ENCODE measurements at regions not wholly inside any gene's neighbourhood (a gene's known extent, or its start where the extent isn't known, plus 50 kb on each side); places are given as distances from the start of the nearest gene placed in this dataset.

GRCh38 chr6:145069966-145070365 is 665.4 kb downstream of the EPM2A start:
- Mint-ChIP-seq H3K27ac (no peak overlapping the region), H3K4me3 (no peak overlapping the region), H3K27me3 (peaks cover 39% of the 10 kb centered on the region), H3K4me1 (ENCODE audit: low read depth) (no peaks in the 10 kb centered on the region), H3K9me3 (no peaks in the 10 kb centered on the region), H3K36me3 (ENCODE audit: low read depth) (no peaks in the 10 kb centered on the region)
- ATAC-seq (ENCODE audit: poor library complexity) (no peak), DNase-seq (no peak)
- ChIA-PET POLR2A (no interaction called here), CTCF (no interaction called here)
- no peaks in the 10 kb centered on the region for H3K36me3 ChIP-seq (ENCODE audit: insufficient read depth, low read length)
- intact Hi-C loops (cut with DNase I, micrococcal nuclease), result no loop called here
- no peak for TF ChIP-seq CTCF (IDR thresholded peaks at IDR 0.05)
- no peak overlapping the region for H3K27ac ChIP-seq (ENCODE audit: low read depth in 1 of 2, low read length in 2 of 2)
- no peaks in the 10 kb centered on the region for H3K4me1 ChIP-seq (ENCODE audit: insufficient read depth, low read length)
- H3K27me3 ChIP-seq (ENCODE audit: control insufficient read depth in 1 of 2, insufficient read depth in 2 of 2, low read length in 2 of 2), result peaks cover 0 to 4% of the 10 kb centered on the region in 2 experiments
- no peak overlapping the region for H3K4me3 ChIP-seq (ENCODE audit: low read length)
- no peaks in the 10 kb centered on the region for H3K9me3 ChIP-seq (ENCODE audit: control insufficient read depth in 1 of 2, insufficient read depth in 1 of 2, low read length in 2 of 2)

GRCh38 chr6:145070791-145071190 is 664.5 kb downstream of the EPM2A start:
- peaks cover 0 to 4% of the 10 kb centered on the region in 2 experiments for H3K27me3 ChIP-seq (ENCODE audit: control insufficient read depth in 1 of 2, insufficient read depth in 2 of 2, low read length in 2 of 2)
- no peak overlapping the region for H3K4me3 Mint-ChIP-seq
- H3K9me3 ChIP-seq (ENCODE audit: control insufficient read depth in 1 of 2, insufficient read depth in 1 of 2, low read length in 2 of 2), result no peaks in the 10 kb centered on the region
- POLR2A ChIA-PET, result no interaction called here
- DNase-seq (no peak), ATAC-seq (ENCODE audit: poor library complexity) (no peak)
- no peaks in the 10 kb centered on the region for H3K36me3 ChIP-seq (ENCODE audit: insufficient read depth, low read length)
- no peak overlapping the region for H3K27ac ChIP-seq (ENCODE audit: low read depth in 1 of 2, low read length in 2 of 2)
- H3K9me3 Mint-ChIP-seq, result no peaks in the 10 kb centered on the region
- no peak overlapping the region for H3K4me3 ChIP-seq (ENCODE audit: low read length)
- H3K4me1 Mint-ChIP-seq (ENCODE audit: low read depth), result no peaks in the 10 kb centered on the region
- H3K36me3 Mint-ChIP-seq (ENCODE audit: low read depth), result no peaks in the 10 kb centered on the region
- H3K27me3 Mint-ChIP-seq, result peaks cover 33% of the 10 kb centered on the region
- H3K27ac Mint-ChIP-seq, result no peak overlapping the region
- CTCF ChIA-PET, result no interaction called here
- intact Hi-C loops (cut with DNase I, micrococcal nuclease), result no loop called here
- H3K4me1 ChIP-seq (ENCODE audit: insufficient read depth, low read length), result no peaks in the 10 kb centered on the region
- no peak for TF ChIP-seq CTCF (IDR thresholded peaks at IDR 0.05)

GRCh38 chr6:145071836-145072235 is 663.5 kb downstream of the EPM2A start:
- H3K27me3 ChIP-seq (ENCODE audit: control insufficient read depth in 1 of 2, insufficient read depth in 2 of 2, low read length in 2 of 2), result peaks cover 0 to 4% of the 10 kb centered on the region in 2 experiments
- peaks cover 29% of the 10 kb centered on the region for H3K27me3 Mint-ChIP-seq
- POLR2A ChIA-PET, result no interaction called here
- intact Hi-C loops (cut with DNase I, micrococcal nuclease), result no loop called here
- no peak overlapping the region for H3K4me3 ChIP-seq (ENCODE audit: low read length)
- no peaks in the 10 kb centered on the region for H3K4me1 Mint-ChIP-seq (ENCODE audit: low read depth)
- no peak overlapping the region for H3K4me3 Mint-ChIP-seq
- no peaks in the 10 kb centered on the region for H3K9me3 Mint-ChIP-seq
- no peaks in the 10 kb centered on the region for H3K36me3 Mint-ChIP-seq (ENCODE audit: low read depth)
- H3K4me1 ChIP-seq (ENCODE audit: insufficient read depth, low read length), result no peaks in the 10 kb centered on the region
- DNase-seq (no peak), ATAC-seq (ENCODE audit: poor library complexity) (no peak)
- CTCF ChIA-PET, result no interaction called here
- no peak overlapping the region for H3K27ac Mint-ChIP-seq
- no peaks in the 10 kb centered on the region for H3K9me3 ChIP-seq (ENCODE audit: control insufficient read depth in 1 of 2, insufficient read depth in 1 of 2, low read length in 2 of 2)
- TF ChIP-seq CTCF (IDR thresholded peaks at IDR 0.05), result no peak
- H3K27ac ChIP-seq (ENCODE audit: low read depth in 1 of 2, low read length in 2 of 2), result no peak overlapping the region
- H3K36me3 ChIP-seq (ENCODE audit: insufficient read depth, low read length), result no peaks in the 10 kb centered on the region

All from CD4-positive, alpha-beta T cell (primary cell).